ENCODE measurements at regions not wholly inside any gene's neighbourhood (a gene's known extent, or its start where the extent isn't known, plus 50 kb on each side); places are given as distances from the start of the nearest gene placed in this dataset.

DNA sequence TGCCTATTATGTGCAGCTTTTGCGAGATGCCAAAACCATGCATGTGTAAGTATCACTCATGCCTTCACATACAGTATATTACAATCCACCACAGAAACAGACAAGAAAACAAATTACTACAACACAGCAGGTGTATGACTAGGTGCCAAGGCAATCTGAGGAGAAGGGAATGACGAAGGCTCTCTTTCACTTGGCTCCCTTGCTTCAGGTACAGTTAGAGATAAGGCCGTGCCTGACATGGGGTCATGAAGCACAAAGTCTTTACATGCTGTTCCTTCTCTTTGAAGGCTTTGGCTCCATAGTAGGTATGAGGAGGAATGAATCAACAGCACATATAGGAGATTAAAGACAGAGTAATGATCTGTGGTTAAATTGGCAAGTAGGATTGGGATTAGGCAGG lies 65.2 kb upstream of the FSHB start:
- ChIA-PET POLR2A (no interaction called here), CTCF (interaction anchor here (0.9 to 2.2 kb wide), 3 partner anchors 22 to 37 kb away, joined by 3 to 10 read pairs (median 8); no protein-coding TSS in a partner anchor)
- H3K27ac ChIP-seq (ENCODE audit: insufficient read depth, low read depth, low read length) = no peak overlapping the region
- no peaks in the 10 kb centered on the region for H3K9me3 ChIP-seq (replicated peaks; ENCODE audit: control insufficient read depth, insufficient read depth, low read length)
- H3K79me2 ChIP-seq (ENCODE audit: control insufficient read depth, insufficient read depth, low read length) = no peaks in the 10 kb centered on the region
- intact Hi-C loops (cut with micrococcal nuclease) = no loop called here
- no peaks in the 10 kb centered on the region for H3K36me3 ChIP-seq (ENCODE audit: control insufficient read depth in 2 of 2, extremely low read depth in 1 of 2, insufficient read depth in 2 of 2, low read length in 2 of 2)
- dilution Hi-C loops (cut with MboI; ENCODE audit: extremely low pct_ligation_motif_present, low sequenced_read_pairs) = no loop called here
- TF ChIP-seq, protein P1, sequence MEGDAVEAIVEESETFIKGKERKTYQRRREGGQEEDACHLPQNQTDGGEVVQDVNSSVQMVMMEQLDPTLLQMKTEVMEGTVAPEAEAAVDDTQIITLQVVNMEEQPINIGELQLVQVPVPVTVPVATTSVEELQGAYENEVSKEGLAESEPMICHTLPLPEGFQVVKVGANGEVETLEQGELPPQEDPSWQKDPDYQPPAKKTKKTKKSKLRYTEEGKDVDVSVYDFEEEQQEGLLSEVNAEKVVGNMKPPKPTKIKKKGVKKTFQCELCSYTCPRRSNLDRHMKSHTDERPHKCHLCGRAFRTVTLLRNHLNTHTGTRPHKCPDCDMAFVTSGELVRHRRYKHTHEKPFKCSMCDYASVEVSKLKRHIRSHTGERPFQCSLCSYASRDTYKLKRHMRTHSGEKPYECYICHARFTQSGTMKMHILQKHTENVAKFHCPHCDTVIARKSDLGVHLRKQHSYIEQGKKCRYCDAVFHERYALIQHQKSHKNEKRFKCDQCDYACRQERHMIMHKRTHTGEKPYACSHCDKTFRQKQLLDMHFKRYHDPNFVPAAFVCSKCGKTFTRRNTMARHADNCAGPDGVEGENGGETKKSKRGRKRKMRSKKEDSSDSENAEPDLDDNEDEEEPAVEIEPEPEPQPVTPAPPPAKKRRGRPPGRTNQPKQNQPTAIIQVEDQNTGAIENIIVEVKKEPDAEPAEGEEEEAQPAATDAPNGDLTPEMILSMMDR (IDR thresholded peaks at IDR 0.05; ENCODE audit: extremely low read depth in 1 of 2, insufficient read depth in 1 of 2, low read depth in 1 of 2, low read length in 2 of 2) = no peak
- no peak for TF ChIP-seq MYC (IDR thresholded peaks at IDR 0.05; ENCODE audit: low read depth, low read length)
- no peak for TF ChIP-seq JUN (IDR thresholded peaks at IDR 0.05; ENCODE audit: borderline replicate concordance, insufficient read depth, insufficient read length, low read depth)
- no peak for TF ChIP-seq POLR2AphosphoS5 (IDR thresholded peaks at IDR 0.05; ENCODE audit: insufficient read depth, low read depth, low read length)
- no peak for TF ChIP-seq FOS (IDR thresholded peaks at IDR 0.05; ENCODE audit: borderline replicate concordance, insufficient read depth, low read length)
- TF ChIP-seq, protein P2, sequence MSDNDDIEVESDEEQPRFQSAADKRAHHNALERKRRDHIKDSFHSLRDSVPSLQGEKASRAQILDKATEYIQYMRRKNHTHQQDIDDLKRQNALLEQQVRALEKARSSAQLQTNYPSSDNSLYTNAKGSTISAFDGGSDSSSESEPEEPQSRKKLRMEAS (IDR thresholded peaks at IDR 0.05; ENCODE audit: insufficient read depth, insufficient read length) = no peak
- TF ChIP-seq GATA2 (IDR thresholded peaks at IDR 0.05; ENCODE audit: insufficient read depth, insufficient read length, low read depth, low read length) = no peak
- TF ChIP-seq EZH2 (IDR thresholded peaks at IDR 0.05; ENCODE audit: borderline replicate concordance, low read depth, low read length, severe bottlenecking) = no peak
- no peak for TF ChIP-seq POLR2A (IDR thresholded peaks at IDR 0.05; ENCODE audit: low read depth, low read length)
- H3K4me3 ChIP-seq (replicated peaks in 1 of 3; ENCODE audit: insufficient read depth in 1 of 3, low read depth in 1 of 3, low read length in 3 of 3) = no peak overlapping the region
- no peaks in the 10 kb centered on the region for H4K20me1 ChIP-seq (replicated peaks; ENCODE audit: control insufficient read depth, extremely low read depth, insufficient read depth, low read length)
- no TSS peak for BruUV-seq (replicated peaks)
- no peak for DNase-seq (ENCODE audit: low read depth, low spot score)
- no peaks in the 10 kb centered on the region for H3K27me3 ChIP-seq (ENCODE audit: control insufficient read depth in 2 of 2, insufficient read depth in 2 of 2, low read length in 2 of 2)
- no peak overlapping the region for H2AFZ ChIP-seq (ENCODE audit: low read depth, low read length)
- no peak overlapping the region for H3K9ac ChIP-seq (replicated peaks; ENCODE audit: extremely low read depth, insufficient read depth, low read length)
- no peak for FAIRE-seq
- H3K4me1 ChIP-seq (ENCODE audit: control insufficient read depth, extremely low read depth, insufficient read depth, low read length) = no peaks in the 10 kb centered on the region
- no peak overlapping the region for H3K4me2 ChIP-seq (ENCODE audit: insufficient read depth, low read length)
- no peaks in the 10 kb centered on the region for H3K9me1 ChIP-seq (replicated peaks; ENCODE audit: control insufficient read depth, extremely low read depth, insufficient read depth, low read length)
